MCF 10A (cell line): ENCODE measurements at regions not wholly inside any gene's neighbourhood (a gene's known extent, or its start where the extent isn't known, plus 50 kb on each side); places are given as distances from the start of the nearest gene placed in this dataset.

ENCODE experiments used
- BruUV-seq: library from RNA; stranded (reverse); fragments of 400-500 nt; replicated peaks from 2 replicates; lab custom pipeline; 2021; lab: Mats Ljungman, UMichigan
- CTCF ChIA-PET: fragments of 300-600 bp; sonication (Branson Sonifier 250); formaldehyde crosslinking; extraction: SDS; loops from one replicate; lab custom pipeline; 2021; ENCODE audit warnings: antibody characterized with exemption, inconsistent platforms; lab: Yijun Ruan, JAX
- POLR2A ChIA-PET: fragments of 300-600, 350-650 bp; sonication (Branson Sonifier 250); formaldehyde crosslinking; extraction: SDS; loops from one replicate; lab custom pipeline; 2020; ENCODE audit warnings: antibody characterized with exemption, inconsistent platforms; lab: Yijun Ruan, JAX
- DNase-seq: peaks from one replicate; pipeline ENCODE4 v3.0.0-alpha.2; 2018; ENCODE audit not compliant: unreplicated experiment
- H3K27ac Mint-ChIP-seq: one replicate; pipeline ENCODE4 v1.8.0; 2022; ENCODE audit warnings: mild to moderate bottlenecking, low read depth, mixed read lengths; ENCODE audit not compliant: unreplicated experiment
- H3K27me3 Mint-ChIP-seq: one replicate; pipeline ENCODE4 v1.8.0; 2022; ENCODE audit warnings: mixed read lengths; ENCODE audit not compliant: insufficient read depth, unreplicated experiment
- H3K36me3 Mint-ChIP-seq: one replicate; pipeline ENCODE4 v1.8.0; 2022; ENCODE audit warnings: mild to moderate bottlenecking, moderate library complexity, mixed read lengths; ENCODE audit not compliant: insufficient read depth, unreplicated experiment
- H3K4me1 Mint-ChIP-seq: one replicate; pipeline ENCODE4 v1.8.0; 2022; ENCODE audit warnings: mixed read lengths; ENCODE audit not compliant: insufficient read depth, unreplicated experiment
- H3K4me3 Mint-ChIP-seq: one replicate; pipeline ENCODE4 v1.8.0; 2022; ENCODE audit warnings: mild to moderate bottlenecking, moderate library complexity, mixed read lengths; ENCODE audit not compliant: unreplicated experiment
- H3K9me3 Mint-ChIP-seq: one replicate; pipeline ENCODE4 v1.8.0; 2022; ENCODE audit warnings: mixed read lengths; ENCODE audit not compliant: unreplicated experiment
- intact Hi-C: fragments of 100-400 bp; cut with micrococcal nuclease; formaldehyde crosslinking; loops from 2 replicates; pipeline ENCODE4 v1.14.1; 2022
- TF ChIP-seq, protein P1 (sequence below): fragments of 200-600 bp; IDR thresholded peaks from one replicate; pipeline ENCODE4 v1.8.0; 2022; ENCODE audit warnings: antibody characterized with exemption, mild to moderate bottlenecking; ENCODE audit not compliant: unreplicated experiment

DNA sequence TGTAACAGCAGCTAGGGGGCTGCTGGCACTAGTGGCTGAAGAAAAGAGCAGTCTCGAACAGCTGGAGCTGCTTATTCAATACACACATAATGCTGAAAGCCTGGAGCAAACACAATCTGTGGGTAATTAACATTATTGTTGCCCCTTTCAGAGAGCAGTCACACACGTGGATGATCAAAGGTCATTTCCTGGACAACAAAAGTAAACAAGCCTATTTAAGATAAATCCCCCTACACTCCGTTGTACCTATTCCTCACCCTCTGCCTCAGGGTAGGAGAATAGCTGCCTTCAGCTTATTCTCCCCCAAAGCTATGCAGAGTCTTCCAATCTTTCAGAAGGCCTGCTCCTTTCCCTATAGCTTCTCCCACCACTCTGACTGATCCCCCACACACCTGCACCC, 803.9 kb downstream of the C4orf33 start:
- Mint-ChIP-seq H3K27me3 (no peaks in the 10 kb centered on the region), H3K27ac (no peak overlapping the region), H3K9me3 (peaks cover 8% of the 10 kb centered on the region), H3K4me3 (no peak overlapping the region), H3K36me3 (no peaks in the 10 kb centered on the region), H3K4me1 (no peaks in the 10 kb centered on the region)
- TF ChIP-seq, protein P1, sequence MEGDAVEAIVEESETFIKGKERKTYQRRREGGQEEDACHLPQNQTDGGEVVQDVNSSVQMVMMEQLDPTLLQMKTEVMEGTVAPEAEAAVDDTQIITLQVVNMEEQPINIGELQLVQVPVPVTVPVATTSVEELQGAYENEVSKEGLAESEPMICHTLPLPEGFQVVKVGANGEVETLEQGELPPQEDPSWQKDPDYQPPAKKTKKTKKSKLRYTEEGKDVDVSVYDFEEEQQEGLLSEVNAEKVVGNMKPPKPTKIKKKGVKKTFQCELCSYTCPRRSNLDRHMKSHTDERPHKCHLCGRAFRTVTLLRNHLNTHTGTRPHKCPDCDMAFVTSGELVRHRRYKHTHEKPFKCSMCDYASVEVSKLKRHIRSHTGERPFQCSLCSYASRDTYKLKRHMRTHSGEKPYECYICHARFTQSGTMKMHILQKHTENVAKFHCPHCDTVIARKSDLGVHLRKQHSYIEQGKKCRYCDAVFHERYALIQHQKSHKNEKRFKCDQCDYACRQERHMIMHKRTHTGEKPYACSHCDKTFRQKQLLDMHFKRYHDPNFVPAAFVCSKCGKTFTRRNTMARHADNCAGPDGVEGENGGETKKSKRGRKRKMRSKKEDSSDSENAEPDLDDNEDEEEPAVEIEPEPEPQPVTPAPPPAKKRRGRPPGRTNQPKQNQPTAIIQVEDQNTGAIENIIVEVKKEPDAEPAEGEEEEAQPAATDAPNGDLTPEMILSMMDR = no peak
- ChIA-PET POLR2A (no interaction called here), CTCF (no interaction called here)
- intact Hi-C loops = no loop called here
- no peak for DNase-seq
- no TSS peak for BruUV-seq

- BruUV-seq = no TSS peak
- intact Hi-C loops = no loop called here
- DNase-seq = no peak
- H3K4me1 Mint-ChIP-seq = no peaks in the 10 kb centered on the region
- H3K4me3 Mint-ChIP-seq = no peak overlapping the region
- H3K36me3 Mint-ChIP-seq = no peaks in the 10 kb centered on the region
- no peak overlapping the region for H3K27ac Mint-ChIP-seq
- CTCF ChIA-PET = no interaction called here
- no peaks in the 10 kb centered on the region for H3K27me3 Mint-ChIP-seq
- TF ChIP-seq, protein P1 = no peak
- peaks cover 8% of the 10 kb centered on the region for H3K9me3 Mint-ChIP-seq
- POLR2A ChIA-PET = no interaction called here
Measured at GRCh38 chr4:129900430-129900953, 804.5 kb downstream of the C4orf33 start.

DNA sequence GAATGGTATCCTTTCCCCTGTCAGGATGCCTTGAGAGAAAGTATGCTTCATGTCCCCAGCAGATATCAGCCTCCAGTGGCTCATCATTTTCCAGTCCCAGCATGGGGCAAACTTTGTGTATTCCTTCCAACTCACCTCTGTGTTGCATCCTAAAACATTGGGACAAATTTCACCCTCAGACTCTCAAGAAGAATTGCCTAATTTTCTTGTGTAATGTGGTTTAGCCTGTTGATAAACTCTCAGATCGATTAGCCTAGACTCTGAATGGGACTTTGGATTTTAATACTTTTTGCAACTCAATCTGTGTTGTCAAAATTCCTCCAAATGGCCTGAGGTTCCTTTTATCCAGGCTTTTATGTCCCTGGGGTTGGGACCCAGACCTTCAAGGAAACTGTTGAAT, 805.3 kb downstream of the C4orf33 start:
- Mint-ChIP-seq H3K36me3 (no peaks in the 10 kb centered on the region), H3K27me3 (no peaks in the 10 kb centered on the region), H3K4me3 (no peak overlapping the region), H3K4me1 (no peaks in the 10 kb centered on the region), H3K27ac (no peak overlapping the region), H3K9me3 (peaks cover 8% of the 10 kb centered on the region)
- ChIA-PET POLR2A (no interaction called here), CTCF (no interaction called here)
- no TSS peak for BruUV-seq
- TF ChIP-seq, protein P1 = no peak
- intact Hi-C loops = no loop called here
- no peak for DNase-seq

DNA sequence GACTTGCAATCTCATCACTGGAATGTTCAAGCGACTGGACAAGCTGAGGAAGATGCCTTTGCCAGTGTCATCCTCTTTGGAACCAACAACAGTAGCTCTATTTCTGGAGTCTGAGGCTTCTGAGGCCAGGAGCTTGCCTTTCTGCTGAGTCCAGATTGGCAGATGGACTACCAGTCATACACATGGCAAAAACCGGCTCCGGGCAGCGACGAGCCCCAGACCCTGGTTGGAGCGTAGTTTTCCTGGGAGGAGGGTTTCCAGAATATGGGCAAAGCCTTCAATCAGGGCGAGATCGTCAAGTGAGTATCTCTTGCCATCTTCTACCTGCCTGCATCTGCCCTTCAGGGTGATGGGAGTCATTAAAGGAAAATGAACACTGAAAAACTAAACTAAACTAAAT, 807.9 kb downstream of the C4orf33 start:
- intact Hi-C loops = no loop called here
- DNase-seq = no peak
- Mint-ChIP-seq H3K9me3 (no peaks in the 10 kb centered on the region), H3K27ac (no peak overlapping the region), H3K27me3 (no peaks in the 10 kb centered on the region), H3K4me1 (peaks cover 5% of the 10 kb centered on the region), H3K36me3 (no peaks in the 10 kb centered on the region), H3K4me3 (no peak overlapping the region)
- no TSS peak for BruUV-seq
- POLR2A ChIA-PET = no interaction called here
- TF ChIP-seq, protein P1 = no peak
- CTCF ChIA-PET = no interaction called here
